Endothelial cell of umbilical vein (primary cell): ENCODE measurements at regions not wholly inside any gene's neighbourhood (a gene's known extent, or its start where the extent isn't known, plus 50 kb on each side); places are given as distances from the start of the nearest gene placed in this dataset.

Experiments used
- BruUV-seq: library from RNA; stranded (reverse); fragments of 400-500 nt; replicated peaks from 2 replicates; lab custom pipeline; 2021; lab: Mats Ljungman, UMichigan
- CTCF ChIA-PET: fragments of 300-600, 350-600 bp; sonication (Branson Sonifier 250); formaldehyde crosslinking; loops from one replicate; lab custom pipeline; 2021; ENCODE audit warnings: antibody characterized with exemption, inconsistent platforms; lab: Charles Lee
- POLR2A ChIA-PET: fragments of 300-600, 350-600 bp; sonication (Branson Sonifier 250); formaldehyde crosslinking; loops from one replicate; lab custom pipeline; 2021; ENCODE audit warnings: antibody characterized with exemption, inconsistent platforms; lab: Charles Lee
- DNase-seq: peaks from one replicate; pipeline ENCODE4 v3.0.0-alpha.2; 2011; ENCODE audit warnings: low read depth, low spot score
- FAIRE-seq: peaks from 2 replicates; lab custom pipeline; 2011; peaks lifted over from hg19 to GRCh38; lab: Jason Lieb, UNC
- H2AFZ ChIP-seq: 2 replicates; pipeline ENCODE4 v1.6.0; 2012; ENCODE audit warnings: low read depth, low read length, control low read depth, inconsistent platforms
- H3K27ac ChIP-seq: 2 replicates; pipeline ENCODE4 v1.5.1; 2011; ENCODE audit warnings: low read depth, mild to moderate bottlenecking, control low read depth, low read length, moderate library complexity; ENCODE audit not compliant: insufficient read depth
- H3K27me3 ChIP-seq, 2 experiments: 2 replicates each; pipeline versions ENCODE4 v1.6.0 to v1.6.1; 2011; ENCODE audit warnings: low read length in 2 of 2, mixed read lengths in 1 of 2; ENCODE audit not compliant: control insufficient read depth in 2 of 2, insufficient read depth in 2 of 2
- H3K36me3 ChIP-seq, 2 experiments: 2 replicates in 1 of 2; 3 replicates in 1 of 2; pipeline ENCODE4 v1.5.1; 2011; ENCODE audit warnings: low read length in 2 of 2, mild to moderate bottlenecking in 1 of 2, moderate library complexity in 1 of 2; ENCODE audit not compliant: control insufficient read depth in 2 of 2, insufficient read depth in 2 of 2; ENCODE audit errors: extremely low read depth in 1 of 2
- H3K4me1 ChIP-seq: 3 replicates; pipeline ENCODE4 v1.5.1; 2011; ENCODE audit warnings: mild to moderate bottlenecking, low read length; ENCODE audit not compliant: control insufficient read depth, insufficient read depth; ENCODE audit errors: extremely low read depth
- H3K4me2 ChIP-seq: 2 replicates; pipeline ENCODE4 v1.6.1; 2011; ENCODE audit warnings: low read length, control low read depth, mixed read lengths; ENCODE audit not compliant: insufficient read depth
- H3K4me3 ChIP-seq, 3 experiments: fragments of 200-600 bp in 1 of 3; sonication (generic), shearing (Covaris generic) in 1 of 3; replicated peaks in 1 of 3; 2 replicates each; pipeline ENCODE4 v1.5.1; 2011 to 2016; ENCODE audit warnings: control low read depth in 3 of 3, low read length in 3 of 3, mild to moderate bottlenecking in 2 of 3, inconsistent platforms in 1 of 3, low read depth in 1 of 3, moderate library complexity in 1 of 3; ENCODE audit not compliant: insufficient read depth in 1 of 3
- H3K79me2 ChIP-seq: 2 replicates; pipeline ENCODE4 v1.6.0; 2012; ENCODE audit warnings: low read length, inconsistent platforms; ENCODE audit not compliant: control insufficient read depth, insufficient read depth
- H3K9ac ChIP-seq: replicated peaks from 2 replicates; pipeline ENCODE3; 2011; ENCODE audit warnings: low read length, control low read depth; ENCODE audit not compliant: insufficient read depth; ENCODE audit errors: extremely low read depth
- H3K9me1 ChIP-seq: replicated peaks from 3 replicates; pipeline ENCODE4 v1.6.0; 2011; ENCODE audit warnings: mild to moderate bottlenecking, low read length; ENCODE audit not compliant: control insufficient read depth, insufficient read depth; ENCODE audit errors: extremely low read depth
- H3K9me3 ChIP-seq: replicated peaks from 2 replicates; pipeline ENCODE4 v1.5.1; 2012; ENCODE audit warnings: low read length, inconsistent platforms; ENCODE audit not compliant: control insufficient read depth, insufficient read depth
- H4K20me1 ChIP-seq: replicated peaks from 2 replicates; pipeline ENCODE3; 2011; ENCODE audit warnings: mild to moderate bottlenecking, low read length; ENCODE audit not compliant: control insufficient read depth, insufficient read depth; ENCODE audit errors: extremely low read depth
- CTCF ChIP-seq, 2 donors: IDR thresholded peaks; 1 replicate in 1 of 2; 2 replicates in 1 of 2; pipeline ENCODE4 v1.5.1; 2011; ENCODE audit warnings: low read length in 2 of 2, mild to moderate bottlenecking in 2 of 2, moderate library complexity in 2 of 2, control low read depth in 1 of 2, inconsistent platforms in 1 of 2, low read depth in 1 of 2; ENCODE audit not compliant: insufficient read depth in 1 of 2; ENCODE audit errors: extremely low read depth in 1 of 2
- EZH2 ChIP-seq: IDR thresholded peaks from 2 replicates; pipeline ENCODE4 v1.6.1; 2012; ENCODE audit warnings: borderline replicate concordance, low read depth, mild to moderate bottlenecking, moderate library complexity, low read length, inconsistent platforms; ENCODE audit not compliant: severe bottlenecking
- FOS ChIP-seq: IDR thresholded peaks from 2 replicates; pipeline ENCODE4 v1.6.1; 2011; ENCODE audit warnings: mild to moderate bottlenecking, low read length, moderate library complexity, borderline replicate concordance; ENCODE audit not compliant: insufficient read depth
- GATA2 ChIP-seq: IDR thresholded peaks from 2 replicates; pipeline ENCODE4 v1.7.0; 2011; ENCODE audit warnings: low read depth, mild to moderate bottlenecking, moderate library complexity, mixed read lengths, low read length; ENCODE audit not compliant: insufficient read length, insufficient read depth
- JUN ChIP-seq: IDR thresholded peaks from 2 replicates; pipeline ENCODE4 v1.6.1; 2011; ENCODE audit warnings: borderline replicate concordance, low read depth; ENCODE audit not compliant: insufficient read length, insufficient read depth
- MAX ChIP-seq: IDR thresholded peaks from 2 replicates; pipeline ENCODE4 v1.6.1; 2011; ENCODE audit not compliant: insufficient read depth, insufficient read length
- MYC ChIP-seq: IDR thresholded peaks from one replicate; pipeline ENCODE4 v1.6.1; 2011; ENCODE audit warnings: mild to moderate bottlenecking, low read depth, low read length
- POLR2A ChIP-seq: IDR thresholded peaks from 2 replicates; pipeline ENCODE4 v1.6.1; 2012; ENCODE audit warnings: low read depth, mild to moderate bottlenecking, control low read depth, low read length
- POLR2AphosphoS5 ChIP-seq: IDR thresholded peaks from 2 replicates; pipeline ENCODE4 v1.6.1; 2012; ENCODE audit warnings: low read depth, mild to moderate bottlenecking, control low read depth, low read length, moderate library complexity; ENCODE audit not compliant: insufficient read depth
- dilution Hi-C: fragments of 300-500 bp; cut with MboI; formaldehyde crosslinking; loops from one replicate; pipeline ENCODE4 v1.15.0; 2019; ENCODE audit warnings: low sequenced_read_pairs; ENCODE audit not compliant: extremely low pct_ligation_motif_present
- intact Hi-C: fragments of 100-400 bp; cut with micrococcal nuclease; formaldehyde crosslinking; loops from one replicate; pipeline ENCODE4 v1.10.0; 2022

DNA sequence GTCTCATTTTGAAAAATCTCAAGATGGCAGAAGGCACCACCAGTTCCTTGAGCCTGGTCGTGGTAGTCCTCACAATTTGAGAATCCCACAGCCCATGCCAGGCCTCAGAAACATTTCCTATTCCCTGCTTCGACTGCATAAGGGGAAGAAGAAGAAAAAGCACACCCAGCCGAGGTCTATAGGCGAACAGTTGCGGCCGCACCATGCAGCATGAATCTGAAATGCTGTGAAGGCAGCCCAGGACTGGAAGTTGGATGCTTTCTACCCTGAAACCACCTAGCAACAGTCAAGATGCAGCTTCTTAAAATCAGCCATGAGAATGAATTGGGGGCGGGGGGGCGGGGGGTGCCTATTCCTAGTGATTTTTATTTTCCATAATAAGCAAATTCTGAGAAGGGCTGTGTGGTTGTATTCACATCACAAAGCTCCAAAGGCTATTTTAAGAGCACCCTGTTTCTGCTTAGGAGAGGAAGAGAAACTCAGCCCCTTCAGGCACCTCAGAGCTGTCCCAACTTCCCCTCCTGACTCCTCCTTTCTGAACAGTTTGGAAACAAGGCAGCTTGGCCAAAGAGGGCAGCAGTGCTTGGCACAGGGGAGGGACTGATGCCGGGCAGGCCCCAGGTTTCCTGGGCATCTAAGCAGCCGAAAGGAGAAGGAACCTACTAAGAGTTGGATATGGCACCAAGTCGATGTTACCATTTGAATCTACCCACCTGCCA lies 172.5 kb upstream of the FOXN3 start:
- ChIA-PET POLR2A (no interaction called here), CTCF (interaction anchor here (1.0 kb wide), 1 partner anchor 199 kb away, joined by 3 read pairs; no protein-coding TSS in a partner anchor)
- Histone ChIP-seq H3K9me1 (no peaks in the 10 kb centered on the region), H3K27me3 (no peaks in the 10 kb centered on the region), H3K4me3 (no peak overlapping the region), H3K27ac (no peak overlapping the region), H3K36me3 (no peaks in the 10 kb centered on the region), H3K79me2 (no peaks in the 10 kb centered on the region), H3K4me2 (no peak overlapping the region), H4K20me1 (no peaks in the 10 kb centered on the region), H2AFZ (no peak overlapping the region), H3K4me1 (no peaks in the 10 kb centered on the region), H3K9me3 (no peaks in the 10 kb centered on the region), H3K9ac (no peak overlapping the region)
- intact Hi-C loops, result no loop called here
- FAIRE-seq (no peak), DNase-seq (no peak)
- dilution Hi-C loops, result no loop called here
- BruUV-seq, result no TSS peak
- TF ChIP-seq JUN (no peak), GATA2 (no peak), EZH2 (no peak), MYC (no peak), POLR2AphosphoS5 (no peak), CTCF (IDR thresholded peaks at IDR 0.05; ENCODE audit: extremely low read depth in 1 of 2, insufficient read depth in 1 of 2, low read depth in 1 of 2, low read length in 2 of 2) (no peak), POLR2A (no peak), FOS (no peak), MAX (no peak)
